GM21825 (cell line): ENCODE measurements at regions not wholly inside any gene's neighbourhood (a gene's known extent, or its start where the extent isn't known, plus 50 kb on each side); places are given as distances from the start of the nearest gene placed in this dataset.

Experiments
- ATAC-seq: cut with Tn5 transposase; IDR thresholded peaks from one replicate; pipeline ENCODE4 v1.9.1; 2021; ENCODE audit warnings: mild to moderate bottlenecking, moderate library complexity; ENCODE audit not compliant: unreplicated experiment

DNA sequence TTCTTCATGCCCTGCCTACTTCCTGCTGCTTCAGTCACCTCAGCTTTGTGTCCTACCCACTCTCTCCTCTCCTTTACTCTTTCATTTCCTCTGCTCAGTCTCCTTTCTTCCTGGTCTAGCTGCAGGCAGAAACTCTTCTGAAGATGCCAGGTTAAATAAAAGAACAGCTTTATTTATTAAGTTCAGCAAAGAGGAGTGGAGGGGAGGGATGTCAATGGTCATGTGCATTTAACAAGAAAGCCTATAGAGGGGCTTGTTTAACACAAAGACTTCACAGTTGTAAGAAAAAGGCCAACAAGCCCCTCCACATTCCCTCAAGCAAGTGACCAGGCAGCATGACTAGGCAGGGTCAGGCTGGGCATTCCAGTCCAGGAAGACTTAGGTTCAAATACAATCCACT is 609.2 kb downstream of the INSC start:
- no peak for ATAC-seq

GRCh38 chr11:15724601-15725000 is 609.9 kb downstream of the INSC start:
- no peak for ATAC-seq

GRCh38 chr11:15725246-15725645 is 610.5 kb downstream of the INSC start:
- ATAC-seq = no peak

DNA sequence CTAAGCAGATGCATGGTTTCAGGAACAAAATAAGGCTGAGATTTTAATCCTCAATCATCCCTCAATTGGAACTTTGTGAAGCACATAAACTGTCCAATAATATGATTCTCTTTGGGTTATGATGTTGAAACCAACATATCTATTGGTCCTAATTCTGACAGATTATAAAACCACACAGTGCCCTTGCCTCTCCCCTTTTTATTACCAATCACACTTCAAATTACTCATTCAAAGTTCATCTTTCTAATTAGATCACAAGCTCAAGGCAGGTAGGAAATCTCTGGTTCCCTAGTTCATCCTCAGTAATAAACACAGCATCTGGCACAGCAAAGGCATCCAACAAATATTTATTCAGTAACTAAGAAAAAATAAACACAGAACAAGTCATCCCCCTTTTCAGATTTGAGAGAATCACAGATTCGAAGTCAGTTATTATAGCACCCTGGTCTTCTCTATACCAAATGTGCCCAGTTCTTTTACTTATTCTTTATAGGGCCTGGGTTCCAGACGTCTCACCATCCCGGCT is 611.6 kb downstream of the INSC start:
- ATAC-seq = no peak

DNA sequence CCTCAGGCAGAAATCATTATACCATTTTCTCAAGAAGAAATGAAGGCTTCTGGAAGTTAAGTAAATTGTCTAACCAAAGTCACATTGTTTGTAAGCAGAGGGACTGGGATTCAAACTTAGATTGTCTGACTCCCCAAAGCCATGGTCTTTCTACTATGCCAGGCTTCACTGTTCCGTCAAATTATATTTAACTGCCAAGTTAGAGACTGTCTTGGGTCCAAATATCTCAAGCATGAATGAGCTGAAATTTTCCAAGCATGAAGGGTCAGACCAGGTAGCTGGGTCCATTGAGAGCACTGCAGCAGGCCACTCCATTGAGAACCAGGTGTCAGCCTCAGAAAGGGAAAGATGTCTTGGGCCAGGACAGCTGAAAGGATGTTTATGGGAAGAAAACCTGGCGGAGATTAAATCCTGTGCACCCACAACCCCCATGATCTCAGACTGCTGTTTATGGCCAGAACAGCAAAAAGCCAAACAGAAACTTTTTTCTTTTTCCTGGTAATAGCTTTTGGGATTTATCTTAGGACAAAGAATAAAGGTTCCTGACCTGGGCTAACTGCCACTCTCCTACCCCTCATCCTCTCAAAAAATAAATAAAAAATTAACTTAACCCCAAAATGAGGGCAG is 612.3 kb downstream of the INSC start:
- no peak for ATAC-seq

DNA sequence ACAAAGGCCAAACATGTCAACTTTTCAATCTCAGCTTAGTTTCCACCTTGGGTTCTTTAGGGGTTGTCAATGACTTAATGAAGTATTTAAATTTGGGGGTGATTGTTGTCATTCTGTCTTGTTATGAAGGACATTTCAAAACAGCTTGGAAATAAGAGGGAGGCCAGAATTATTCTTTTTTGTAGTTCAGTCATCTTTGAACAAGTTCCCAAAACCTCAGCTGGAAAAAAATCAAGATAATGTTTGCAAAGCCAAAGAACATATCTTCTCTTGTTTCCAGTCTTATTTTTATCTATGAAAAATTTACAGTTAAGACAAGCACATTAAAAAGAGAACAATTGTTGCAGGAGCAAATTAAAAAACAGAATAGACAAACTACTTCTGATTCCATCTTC is 612.8 kb downstream of the INSC start:
- ATAC-seq = no peak

GRCh38 chr11:15728207-15728606 is 613.5 kb downstream of the INSC start:
- ATAC-seq = no peak

GRCh38 chr11:15730263-15730994 is 615.7 kb downstream of the INSC start:
- ATAC-seq = no peak

DNA sequence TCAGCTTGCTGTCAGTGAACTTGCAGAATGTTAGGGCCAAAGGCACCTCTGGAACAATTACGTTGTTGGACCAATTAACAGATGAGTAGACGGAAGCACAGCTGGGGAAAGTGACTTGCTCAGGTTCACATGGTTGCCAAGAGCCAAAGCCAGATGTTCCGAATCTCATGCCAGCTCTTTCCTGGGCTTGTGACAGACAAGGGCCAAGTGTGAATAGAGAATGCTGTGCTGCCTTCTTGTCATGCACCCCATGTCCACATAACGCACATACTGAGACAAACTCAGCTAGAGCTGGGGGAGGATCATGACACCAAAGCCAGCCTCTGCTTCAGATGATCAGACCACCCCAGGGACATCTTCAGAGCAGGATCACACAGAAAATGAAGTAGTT is 616.3 kb downstream of the INSC start:
- no peak for ATAC-seq

DNA sequence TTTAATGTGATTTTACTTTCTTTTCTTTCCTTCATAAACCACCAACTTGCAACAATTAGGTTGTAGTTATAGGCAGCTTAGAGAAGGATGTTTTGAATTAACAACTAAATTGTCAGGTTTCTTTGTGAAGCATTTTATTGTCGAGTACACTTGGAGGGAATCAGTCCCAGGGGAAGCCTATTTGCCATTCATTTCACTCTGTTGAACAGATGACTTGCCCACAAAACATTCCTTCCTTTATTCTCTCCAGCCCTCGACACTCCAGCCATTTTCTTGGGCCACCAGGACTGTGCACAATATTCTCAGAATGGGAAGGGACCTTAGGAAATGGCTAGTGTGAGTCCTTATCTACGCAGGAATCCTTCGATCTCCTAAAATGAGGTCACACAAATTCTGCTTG is 620.6 kb downstream of the SOX6 start:
- no peak for ATAC-seq

GRCh38 chr11:15737320-15737719 is 619.0 kb downstream of the SOX6 start:
- ATAC-seq = no peak

DNA sequence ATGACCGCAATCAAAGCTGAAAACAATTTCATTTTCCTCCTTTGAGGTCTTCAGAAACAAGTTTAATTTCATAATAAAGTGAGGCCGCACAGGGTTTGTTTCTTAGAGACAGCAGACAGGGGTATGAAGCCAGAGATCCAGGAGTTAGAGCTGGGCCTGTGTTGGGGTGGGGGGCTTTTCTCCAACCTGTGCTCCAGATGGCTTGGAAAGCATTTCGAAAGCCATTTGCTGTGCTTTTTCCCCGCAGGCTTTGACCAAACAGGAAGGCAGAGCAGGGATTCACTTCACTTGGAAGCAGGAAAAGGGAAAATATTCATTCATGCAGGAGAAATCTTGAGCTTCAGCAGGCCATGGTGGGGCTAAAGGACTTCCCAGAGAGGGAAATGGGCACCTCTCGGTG is 617.4 kb downstream of the SOX6 start:
- ATAC-seq = no peak

DNA sequence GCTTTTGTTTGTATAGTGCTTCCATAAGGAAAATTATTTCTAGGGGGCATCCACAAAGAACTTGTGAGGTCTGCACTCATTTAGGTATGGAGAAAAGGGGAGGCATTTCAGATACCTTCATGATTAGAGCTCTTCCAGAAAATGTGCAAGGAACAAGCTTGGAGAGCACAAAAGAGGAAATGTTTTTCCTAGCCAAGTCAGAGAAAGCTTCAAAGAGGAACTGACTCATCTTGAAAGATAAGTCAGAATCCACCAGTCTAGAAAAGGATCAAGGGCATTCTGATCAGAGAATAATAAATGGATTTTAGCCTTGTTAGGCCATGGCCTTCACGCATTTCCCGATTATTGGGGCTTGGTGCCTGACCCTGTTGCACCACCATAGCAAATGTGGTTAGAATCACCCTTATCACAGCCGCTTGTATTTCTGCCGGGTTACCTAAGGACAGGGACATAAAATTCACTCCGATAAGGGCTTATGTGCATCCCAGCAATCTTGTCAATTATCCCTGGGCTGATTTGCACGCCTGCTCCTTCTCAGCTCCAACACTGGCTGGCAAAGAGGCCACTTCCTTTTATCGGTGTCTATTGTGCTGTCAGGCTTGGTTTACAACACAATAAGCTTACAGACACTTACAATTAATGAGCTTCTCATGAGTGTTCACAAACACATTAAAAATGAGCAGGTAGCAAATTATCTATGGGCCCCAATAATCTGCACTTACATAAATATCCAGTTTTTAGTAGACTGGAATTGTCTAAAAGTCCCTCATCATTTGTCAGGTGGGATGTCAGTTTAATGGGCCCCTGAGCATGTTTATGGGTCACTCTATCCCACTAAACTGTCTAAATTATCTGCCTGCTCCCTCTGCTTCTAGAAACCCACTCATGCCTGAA is 613.5 kb downstream of the SOX6 start:
- ATAC-seq = no peak

- no peak for ATAC-seq
Measured at GRCh38 chr11:15744693-15745092, 611.7 kb downstream of the SOX6 start.

GRCh38 chr11:15745266-15745665 is 611.1 kb downstream of the SOX6 start:
- ATAC-seq = no peak

GRCh38 chr11:15747671-15748070 is 608.7 kb downstream of the SOX6 start:
- no peak for ATAC-seq

DNA sequence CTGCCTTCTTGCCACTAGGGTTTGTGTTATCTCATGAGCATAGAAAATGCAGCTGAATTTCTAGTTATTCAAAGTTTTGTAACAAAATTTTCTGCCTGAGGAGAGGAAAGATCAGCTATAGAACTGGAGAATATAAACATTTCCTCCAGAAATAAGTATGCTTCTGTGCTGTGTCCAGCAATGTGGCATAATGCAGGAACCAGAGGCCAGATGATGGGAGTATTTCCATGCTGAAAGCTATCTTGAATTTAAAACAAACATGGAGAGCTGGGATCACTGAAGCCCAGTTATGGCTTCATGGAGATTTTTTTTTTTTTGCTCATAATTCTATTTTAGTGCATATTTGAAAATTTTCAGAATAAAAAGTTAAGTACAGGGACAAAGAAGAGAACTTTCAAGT is 608.2 kb downstream of the SOX6 start:
- no peak for ATAC-seq

DNA sequence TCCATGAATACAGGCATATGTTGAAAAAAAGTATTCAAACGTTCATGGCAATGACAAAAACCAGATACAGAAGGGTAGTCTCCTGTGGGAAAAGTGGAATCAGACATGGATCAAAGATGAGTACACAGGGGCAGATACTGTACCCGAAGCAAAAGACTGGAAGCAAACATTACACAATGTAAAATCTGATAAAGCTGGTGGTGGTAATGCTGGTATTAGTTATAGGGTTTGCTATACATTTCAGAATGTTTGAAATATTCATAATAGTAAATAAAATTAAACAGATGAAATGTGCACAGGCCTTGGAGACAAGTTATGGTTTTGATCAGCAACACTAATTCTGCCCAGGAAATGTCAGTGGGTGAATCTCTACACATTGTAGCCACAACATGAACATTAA is 607.6 kb downstream of the SOX6 start:
- ATAC-seq = no peak

DNA sequence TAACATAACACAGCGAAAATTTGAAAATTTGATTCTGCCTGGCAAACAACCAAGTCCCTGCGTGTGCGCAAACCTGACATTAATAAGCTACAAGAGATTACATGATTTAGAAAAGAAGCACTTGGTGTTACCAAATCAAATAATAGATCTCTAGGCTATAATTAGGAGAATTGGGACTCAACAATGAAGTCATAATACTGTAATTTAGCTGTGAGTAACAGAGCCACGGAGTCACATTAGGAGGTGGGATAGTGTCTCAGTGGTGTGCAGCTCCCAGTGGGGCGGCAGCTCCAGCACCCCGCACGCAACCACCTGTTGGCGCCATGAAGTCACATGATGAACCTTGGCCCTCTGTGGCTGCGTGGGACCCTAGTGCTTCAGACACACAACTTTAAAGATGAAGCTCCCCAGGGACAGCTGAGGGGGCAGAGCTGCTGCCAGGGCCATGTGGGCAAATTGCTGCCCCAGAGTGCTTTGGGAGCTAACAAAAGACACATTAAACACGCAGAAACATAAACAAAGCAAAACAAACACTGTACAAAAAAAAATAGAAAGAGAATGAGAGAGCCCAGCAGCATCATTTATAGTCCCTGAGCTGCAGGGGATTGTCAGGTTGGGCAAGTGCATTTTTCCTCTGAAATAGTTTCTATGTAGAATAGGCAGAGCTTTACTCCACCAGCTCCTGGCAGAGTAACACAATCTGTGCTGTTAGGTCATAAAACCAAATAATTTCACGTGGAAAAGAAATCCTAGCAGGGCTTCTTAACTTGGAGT is 605.6 kb downstream of the SOX6 start:
- ATAC-seq = no peak

DNA sequence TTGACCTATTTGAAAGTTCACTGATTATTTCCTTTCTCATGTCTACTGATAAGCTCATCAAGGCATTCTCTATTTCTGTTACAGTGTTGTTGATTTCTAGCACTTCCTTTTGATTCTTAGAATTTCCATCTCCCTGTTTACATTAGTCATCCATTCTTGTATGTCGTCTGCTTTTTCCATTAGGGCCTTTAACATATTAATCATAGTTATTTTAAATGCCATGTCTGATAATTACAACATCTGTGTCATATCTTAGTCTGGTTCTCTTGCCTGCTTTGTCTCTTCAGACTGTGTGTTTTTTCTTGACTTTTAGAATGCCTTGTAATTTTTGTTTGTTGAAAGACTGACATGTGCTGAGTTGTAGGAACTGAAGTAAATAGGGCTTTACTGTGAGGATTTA is 602.1 kb downstream of the SOX6 start:
- no peak for ATAC-seq
